HFFc6 (cell line): ENCODE measurements at regions not wholly inside any gene's neighbourhood (a gene's known extent, or its start where the extent isn't known, plus 50 kb on each side); places are given as distances from the start of the nearest gene placed in this dataset.
"Not testable (repeated sequence)": the region's sequence is repeated elsewhere in the genome, so short reads cannot be mapped to it uniquely, and the experiment has no call there.

Source experiments
- DNase-seq: peaks from one replicate; pipeline ENCODE4 v3.0.0-alpha.2; 2018
- H3K27ac Mint-ChIP-seq: 2 replicates; pipeline ENCODE4 v1.8.0; 2020; ENCODE audit warnings: mild to moderate bottlenecking, mixed read lengths
- H3K27me3 Mint-ChIP-seq: 2 replicates; pipeline ENCODE4 v1.8.0; 2021; ENCODE audit warnings: mild to moderate bottlenecking, moderate library complexity, mixed read lengths; ENCODE audit not compliant: insufficient read depth
- H3K36me3 Mint-ChIP-seq: 2 replicates; pipeline ENCODE4 v1.8.0; 2021; ENCODE audit warnings: low read depth, mixed read lengths
- H3K4me1 Mint-ChIP-seq: 2 replicates; pipeline ENCODE4 v1.8.0; 2020; ENCODE audit warnings: low read depth, mixed read lengths
- H3K4me3 Mint-ChIP-seq: 2 replicates; pipeline ENCODE4 v1.8.0; 2020; ENCODE audit warnings: mild to moderate bottlenecking, moderate library complexity, mixed read lengths
- H3K9me3 Mint-ChIP-seq: 2 replicates; pipeline ENCODE4 v1.8.0; 2020; ENCODE audit warnings: mild to moderate bottlenecking, mixed read lengths
- CTCF ChIP-seq: fragments of 200-600 bp; sonication (generic); IDR thresholded peaks from 2 replicates; pipeline ENCODE4 v1.5.0; 2021; ENCODE audit warnings: antibody characterized with exemption, mild to moderate bottlenecking

DNA sequence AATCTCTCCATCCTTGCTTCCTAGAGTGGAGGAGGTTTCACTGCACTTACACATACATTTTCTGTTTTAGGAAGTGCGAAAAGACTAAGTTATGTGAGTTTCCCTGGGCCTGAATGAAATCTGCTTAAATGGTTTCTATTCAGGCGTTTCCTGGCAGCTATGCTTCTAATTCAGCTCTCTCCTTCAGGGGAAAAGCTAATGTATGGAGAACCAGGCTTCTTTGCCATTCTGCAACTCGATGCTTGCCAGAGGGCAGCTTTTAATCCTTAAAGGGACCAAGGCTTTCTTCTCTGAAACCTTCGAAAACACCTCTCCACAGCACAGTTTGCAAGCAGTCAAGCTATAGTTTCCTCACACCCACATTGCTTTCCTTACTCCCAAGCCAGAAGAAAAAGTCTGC is 89.5 kb upstream of the ARX start:
- H3K27ac Mint-ChIP-seq: no peak overlapping the region
- H3K4me1 Mint-ChIP-seq: no peaks in the 10 kb centered on the region
- no peaks in the 10 kb centered on the region for H3K9me3 Mint-ChIP-seq
- TF ChIP-seq CTCF: no peak
- no peaks in the 10 kb centered on the region for H3K36me3 Mint-ChIP-seq
- no peaks in the 10 kb centered on the region for H3K27me3 Mint-ChIP-seq
- DNase-seq: no peak
- H3K4me3 Mint-ChIP-seq: no peak overlapping the region

DNA sequence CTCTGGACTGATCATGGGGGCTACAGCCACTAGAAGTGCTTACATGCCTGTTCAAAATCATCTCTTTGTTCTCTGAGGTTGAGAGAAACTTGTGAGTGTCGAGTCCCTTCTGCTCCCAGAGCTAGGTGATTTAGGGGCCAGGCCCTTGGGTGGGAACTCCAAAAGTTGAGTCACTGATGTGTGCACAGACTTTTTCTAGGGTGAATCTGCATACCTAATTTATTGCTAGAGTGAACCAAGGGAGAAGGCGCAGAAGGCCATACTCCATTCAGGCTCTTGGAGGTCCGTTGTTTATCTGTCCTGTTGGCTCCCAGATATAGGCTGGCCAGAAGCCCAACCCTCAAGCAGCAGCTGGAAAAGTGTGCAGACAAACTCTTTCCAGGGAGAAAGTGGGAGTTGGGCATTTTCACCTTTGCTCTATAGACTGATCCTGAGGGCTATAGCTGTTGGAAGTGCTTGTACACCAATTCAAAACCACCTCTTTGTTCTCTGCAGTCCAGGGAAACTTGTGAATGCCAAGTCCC is 80.8 kb upstream of the ARX start:
- H3K27ac Mint-ChIP-seq: no peak overlapping the region
- no peak for DNase-seq
- H3K36me3 Mint-ChIP-seq: no peaks in the 10 kb centered on the region
- H3K4me1 Mint-ChIP-seq: no peaks in the 10 kb centered on the region
- no peaks in the 10 kb centered on the region for H3K27me3 Mint-ChIP-seq
- no peaks in the 10 kb centered on the region for H3K9me3 Mint-ChIP-seq
- no peak overlapping the region for H3K4me3 Mint-ChIP-seq
- no peak for TF ChIP-seq CTCF

- H3K27me3 Mint-ChIP-seq, H3K9me3 Mint-ChIP-seq, H3K36me3 Mint-ChIP-seq, H3K4me1 Mint-ChIP-seq, H3K27ac Mint-ChIP-seq, DNase-seq, H3K4me3 Mint-ChIP-seq: not testable (repeated sequence)
Measured at GRCh38 chrX:25091152-25091551, 75.4 kb upstream of the ARX start.

GRCh38 chrX:25084446-25084845 is 68.7 kb upstream of the ARX start:
- Mint-ChIP-seq H3K27ac (no peak overlapping the region), H3K4me1 (no peaks in the 10 kb centered on the region), H3K4me3 (no peak overlapping the region), H3K36me3 (no peaks in the 10 kb centered on the region), H3K9me3 (no peaks in the 10 kb centered on the region), H3K27me3 (no peaks in the 10 kb centered on the region)
- no peak for TF ChIP-seq CTCF
- DNase-seq: no peak

DNA sequence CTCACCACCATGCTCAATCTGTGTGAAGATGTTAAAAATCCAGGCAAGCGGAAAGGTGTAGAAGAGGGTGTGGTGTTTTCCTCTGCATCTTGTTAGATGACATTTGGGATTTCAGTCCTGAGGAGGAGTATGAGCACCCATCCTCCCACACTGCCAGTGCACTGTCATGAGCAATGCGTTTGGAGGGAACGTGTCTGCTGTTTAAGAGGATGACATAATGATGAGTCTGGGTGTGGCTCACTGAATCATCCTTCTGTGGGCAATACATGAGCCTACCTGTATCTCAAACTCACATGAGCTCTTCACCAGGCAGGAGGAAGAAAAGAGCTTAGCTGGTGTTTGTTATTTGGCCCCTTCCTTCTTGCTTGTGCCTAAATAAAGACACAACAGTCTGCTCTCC is 67.9 kb upstream of the ARX start:
- TF ChIP-seq CTCF: no peak
- Mint-ChIP-seq H3K27me3 (no peaks in the 10 kb centered on the region), H3K27ac (no peak overlapping the region), H3K4me3 (no peak overlapping the region), H3K4me1 (no peaks in the 10 kb centered on the region), H3K36me3 (no peaks in the 10 kb centered on the region), H3K9me3 (no peaks in the 10 kb centered on the region)
- DNase-seq: no peak

- Mint-ChIP-seq H3K9me3 (no peaks in the 10 kb centered on the region), H3K27ac (no peak overlapping the region), H3K36me3 (no peaks in the 10 kb centered on the region), H3K4me1 (no peaks in the 10 kb centered on the region), H3K27me3 (no peaks in the 10 kb centered on the region; the same call in 1 of the 2 replicates), H3K4me3 (no peak overlapping the region)
- TF ChIP-seq CTCF: no peak
- no peak for DNase-seq
Measured at GRCh38 chrX:25079020-25079419, 63.3 kb upstream of the ARX start.
